Germinal center (tissue), 1 donor: ENCODE measurements at regions not wholly inside any gene's neighbourhood (a gene's known extent, or its start where the extent isn't known, plus 50 kb on each side); places are given as distances from the start of the nearest gene placed in this dataset.

Experiments used
- DNase-seq: peaks from one replicate; pipeline ENCODE4 v3.0.0; 2012; ENCODE audit warnings: mixed read lengths, low spot score

DNA sequence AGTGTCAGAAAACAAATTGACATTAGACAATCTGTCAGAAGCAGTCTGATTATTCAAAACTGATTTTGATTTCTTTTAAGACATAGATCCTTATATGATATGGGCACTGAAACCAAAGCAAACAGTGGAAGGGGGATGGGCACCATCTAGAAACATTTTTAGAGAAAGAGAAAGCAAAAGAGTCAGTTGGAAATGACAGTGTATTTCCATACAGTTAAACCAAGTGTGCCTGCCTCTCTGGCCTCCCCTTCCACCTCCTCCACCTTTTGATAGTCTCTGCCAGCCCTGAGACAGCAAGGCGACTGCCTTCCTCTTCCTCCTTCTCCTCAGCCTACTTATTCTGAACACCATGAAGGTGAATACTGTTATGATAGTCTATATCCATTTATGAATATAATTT lies 949.7 kb downstream of the AMY1C start:
- DNase-seq: no peak

DNA sequence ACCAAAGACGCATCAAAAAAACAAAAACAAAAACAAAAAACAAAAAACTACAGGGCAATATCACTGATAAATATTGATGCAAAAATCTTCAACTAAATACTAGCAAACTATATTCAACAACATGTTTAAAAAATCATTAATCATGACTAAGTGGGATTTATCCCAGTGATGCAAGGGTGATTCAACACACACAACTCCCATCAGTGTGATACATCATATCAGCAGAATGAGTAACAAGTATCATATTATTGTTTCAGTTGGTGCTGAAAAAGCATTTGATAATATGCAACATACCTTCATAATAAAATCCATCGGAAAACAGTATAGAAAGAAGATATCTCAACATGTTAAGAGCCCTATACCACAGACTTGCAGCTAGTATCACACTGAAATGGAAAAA lies 953.0 kb downstream of the AMY1C start:
- DNase-seq: no peak

DNA sequence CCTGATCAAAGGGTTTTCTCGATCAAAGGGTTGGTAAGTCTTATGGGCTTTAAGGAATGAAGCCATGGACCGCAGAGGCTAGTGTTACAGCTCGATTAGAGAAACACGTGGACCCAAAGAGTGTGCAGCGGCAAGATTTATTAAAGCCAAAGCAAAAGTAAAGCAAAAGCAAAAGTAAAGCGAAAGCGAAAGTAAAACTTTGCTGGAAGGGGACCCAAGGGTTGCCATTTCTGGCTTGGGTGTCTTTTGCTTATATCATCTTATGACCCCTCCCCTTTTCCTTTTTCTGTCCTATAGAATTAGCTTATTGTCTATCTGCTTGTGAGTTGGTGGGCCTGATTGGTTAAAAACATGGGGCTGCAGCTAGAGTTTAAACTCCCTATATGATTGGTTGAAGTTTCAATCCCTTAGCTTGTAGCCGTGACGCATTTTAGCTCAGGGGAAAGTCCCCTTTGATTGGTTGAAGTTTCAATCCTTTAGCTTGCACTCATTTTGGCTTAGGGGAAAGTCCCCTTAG lies 957.0 kb downstream of the AMY1C start:
- DNase-seq: no peak

GRCh38 chr1:104718752-104719151 lies 969.1 kb downstream of the AMY1C start:
- DNase-seq: no peak

- no peak for DNase-seq
These were observed 971.0 kb downstream of the AMY1C start for GRCh38 chr1:104720741-104721140.

- no peak for DNase-seq
These were observed 977.2 kb downstream of the AMY1C start for GRCh38 chr1:104726917-104727316.

- DNase-seq: no peak
These were observed 984.2 kb downstream of the AMY1C start for GRCh38 chr1:104733866-104734265.

- DNase-seq: no peak
These were observed 996.2 kb downstream of the AMY1C start for GRCh38 chr1:104745875-104746274.

GRCh38 chr1:104746994-104747393 lies 997.3 kb downstream of the AMY1C start:
- no peak for DNase-seq

DNA sequence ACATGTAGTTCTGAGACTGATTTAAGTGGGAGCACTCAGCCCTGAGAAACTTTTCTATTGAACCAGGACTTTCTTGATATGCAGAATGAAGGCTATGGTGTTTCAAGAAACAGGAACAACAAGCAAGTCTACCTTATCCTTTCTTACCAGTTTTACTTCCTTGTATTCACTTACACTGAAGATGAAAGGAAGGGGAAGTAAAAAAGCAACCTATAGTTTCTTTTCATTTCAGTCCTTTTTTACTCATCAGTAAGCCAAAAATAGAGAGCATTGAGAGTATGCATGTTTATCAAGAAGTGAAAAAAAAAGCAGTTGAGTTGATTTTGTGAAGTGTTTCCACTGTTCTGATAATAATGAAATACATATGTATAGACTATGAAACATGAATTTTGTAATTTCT lies 1010.3 kb downstream of the AMY1C start:
- DNase-seq: peak; percentile 19

GRCh38 chr1:104761961-104762570 lies 1012.4 kb downstream of the AMY1C start:
- no peak for DNase-seq

GRCh38 chr1:104765085-104765484 lies 1015.4 kb downstream of the AMY1C start:
- no peak for DNase-seq

DNA sequence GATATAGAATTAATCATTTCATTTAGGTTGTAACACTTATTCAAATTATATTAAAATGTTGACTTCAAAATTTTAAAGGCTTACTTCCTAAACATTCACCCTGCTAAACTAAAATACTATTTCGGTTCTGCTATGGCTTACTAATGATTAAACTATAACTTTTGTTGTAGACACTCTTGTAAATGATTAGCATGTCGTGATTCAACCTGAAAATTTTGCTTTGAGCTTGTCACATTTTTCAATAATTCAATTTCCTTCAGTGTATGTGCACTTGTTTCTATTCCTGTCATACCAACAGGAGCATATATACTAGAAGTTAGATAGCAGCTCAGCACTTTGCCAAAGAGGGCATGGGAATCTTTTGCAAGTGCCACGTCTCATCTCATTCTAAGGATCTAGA lies 1018.8 kb downstream of the AMY1C start:
- no peak for DNase-seq

GRCh38 chr1:104780470-104781078 lies 1030.9 kb downstream of the AMY1C start:
- peak; percentile 24 for DNase-seq

- DNase-seq: no peak
These were observed 1036.0 kb downstream of the AMY1C start for GRCh38 chr1:104785575-104786187.

DNA sequence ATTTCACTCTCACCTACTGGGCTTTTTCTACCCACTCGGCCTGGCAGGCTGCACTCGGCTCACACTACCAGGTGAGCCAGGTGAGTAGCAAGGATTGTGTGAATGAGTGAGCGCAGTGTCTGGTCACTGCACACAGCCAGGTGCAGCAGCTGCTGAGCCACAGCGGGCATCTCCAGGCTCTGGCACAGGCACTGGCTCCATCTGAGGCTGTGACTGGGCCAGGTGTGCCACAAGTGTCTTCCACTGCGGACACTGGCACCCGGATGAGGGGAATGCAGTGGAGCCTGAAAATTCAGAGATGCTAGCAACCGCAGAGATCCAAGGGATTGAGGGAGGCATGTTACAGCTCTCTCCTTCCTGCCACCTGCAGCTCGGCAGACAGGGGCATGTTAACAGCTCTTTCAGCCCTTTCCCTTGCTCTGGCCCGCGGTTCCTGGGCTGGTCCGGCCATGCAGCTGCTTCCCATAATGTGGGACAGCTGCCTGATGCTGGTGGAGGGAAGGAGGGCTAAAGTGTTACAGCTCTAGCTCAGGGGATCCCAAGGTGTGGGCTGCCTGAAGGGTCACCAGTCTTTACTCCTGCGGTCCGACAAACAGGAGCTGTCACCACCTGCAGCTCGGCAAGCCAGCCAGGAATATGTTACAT lies 1038.3 kb downstream of the AMY1C start:
- no peak for DNase-seq

DNA sequence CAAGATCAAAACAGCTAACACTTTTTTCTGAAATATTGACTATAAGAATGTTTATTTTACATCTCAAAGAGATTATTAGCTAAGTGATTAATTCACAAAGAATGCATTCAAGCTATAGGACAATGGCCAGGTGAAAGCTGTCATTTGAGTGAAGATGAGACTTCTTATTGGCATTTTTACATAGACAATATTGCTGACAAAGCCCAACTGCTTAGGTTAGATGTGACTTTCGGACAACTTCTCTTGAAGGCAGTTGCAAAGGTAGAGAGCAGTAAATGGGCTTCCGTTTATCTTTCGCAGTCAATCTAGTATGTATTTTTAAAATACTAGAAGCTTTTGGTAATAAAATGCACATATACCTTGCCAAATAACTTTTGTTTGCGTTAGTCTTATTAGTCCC lies 1041.3 kb downstream of the AMY1C start:
- no peak for DNase-seq

- no peak for DNase-seq
These were observed 1044.3 kb downstream of the AMY1C start for GRCh38 chr1:104794035-104794434.

- DNase-seq: no peak
These were observed 1046.2 kb downstream of the AMY1C start for GRCh38 chr1:104795931-104796330.

DNA sequence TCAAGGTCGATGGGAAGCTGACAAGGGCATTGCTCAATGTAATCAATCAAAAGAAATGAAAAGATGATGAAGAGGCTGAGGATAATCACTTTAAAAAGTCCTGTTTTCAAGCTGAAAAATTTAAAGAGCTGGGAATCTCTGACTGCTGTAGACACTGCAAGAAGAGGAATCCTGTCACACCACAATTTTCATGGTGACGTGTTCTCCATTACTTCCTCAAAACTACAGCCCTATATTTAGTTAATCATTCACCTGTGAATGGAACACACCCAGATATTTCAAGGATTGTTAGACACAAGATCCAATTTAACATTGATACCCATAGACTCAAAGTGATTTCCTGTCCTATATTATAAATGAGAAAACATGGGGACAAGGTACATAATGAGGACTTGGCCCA lies 1048.3 kb downstream of the AMY1C start:
- no peak for DNase-seq

DNA sequence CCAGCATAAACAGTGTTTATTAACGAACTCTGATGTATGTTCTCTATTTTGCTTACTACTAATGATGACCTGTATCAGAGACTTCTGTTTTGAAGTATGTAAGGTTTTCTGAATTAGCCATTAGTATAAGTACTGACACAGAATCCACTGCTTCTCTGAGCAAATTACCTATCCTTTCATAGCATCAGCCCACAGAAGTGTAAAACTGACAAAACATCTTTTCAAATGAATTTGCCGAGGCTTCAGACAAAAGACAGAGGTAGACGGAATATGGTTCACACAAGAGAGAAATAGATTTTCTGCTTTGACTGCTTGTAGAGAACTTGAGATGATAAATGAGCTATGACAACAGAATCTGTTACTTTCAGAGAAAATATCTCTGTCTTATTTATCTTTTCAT lies 1051.6 kb downstream of the AMY1C start:
- no peak for DNase-seq

DNA sequence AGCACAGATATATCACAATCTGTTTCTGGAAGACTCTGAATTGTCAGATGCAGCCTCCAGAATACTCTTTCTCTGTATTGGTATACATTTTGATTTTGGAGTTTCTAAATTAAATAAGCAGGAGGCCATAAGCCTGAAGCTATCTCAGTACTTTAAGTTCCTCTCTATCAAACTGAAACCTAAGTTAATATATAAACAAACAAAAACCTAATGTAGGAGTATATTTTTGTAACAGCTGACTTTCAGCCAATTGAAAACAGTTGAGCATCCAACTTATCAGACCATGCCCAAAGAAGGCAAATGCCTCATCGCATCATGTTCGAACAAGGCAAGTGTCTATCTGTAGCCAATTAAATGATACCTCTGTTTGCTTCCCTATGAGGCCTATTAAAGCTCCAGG lies 1054.4 kb downstream of the AMY1C start:
- DNase-seq: no peak

- no peak for DNase-seq
These were observed 1057.9 kb downstream of the AMY1C start for GRCh38 chr1:104807590-104807989.
